RKO (cell line): ENCODE measurements at regions not wholly inside any gene's neighbourhood (a gene's known extent, or its start where the extent isn't known, plus 50 kb on each side); places are given as distances from the start of the nearest gene placed in this dataset.
A peak's percentile ranks its signal among the peaks of the same experiment; 100 is the strongest.

Experiments
- DNase-seq: peaks from one replicate; pipeline ENCODE4 v3.0.0-alpha.2; 2016; ENCODE audit warnings: low spot score

DNA sequence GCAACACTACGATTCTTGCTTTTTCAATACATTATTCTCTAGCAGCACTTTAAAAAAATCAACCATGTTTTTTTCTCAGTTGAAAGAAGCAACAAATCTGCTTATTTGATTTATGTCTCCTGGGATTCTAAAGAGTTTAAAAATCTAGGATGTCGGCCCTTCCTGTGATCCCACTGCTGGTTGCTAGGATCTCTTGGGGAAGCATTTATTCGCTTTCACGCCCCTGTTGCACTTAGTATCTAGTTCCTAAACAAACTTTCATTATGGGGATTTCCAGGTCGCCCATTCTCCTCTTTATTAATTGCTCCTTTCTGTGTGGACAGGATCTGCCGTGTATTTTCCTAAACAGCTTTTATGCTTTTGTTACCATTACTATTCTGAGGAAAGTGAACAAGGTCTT is 313.5 kb downstream of the AGTPBP1 start:
- no peak for DNase-seq

DNA sequence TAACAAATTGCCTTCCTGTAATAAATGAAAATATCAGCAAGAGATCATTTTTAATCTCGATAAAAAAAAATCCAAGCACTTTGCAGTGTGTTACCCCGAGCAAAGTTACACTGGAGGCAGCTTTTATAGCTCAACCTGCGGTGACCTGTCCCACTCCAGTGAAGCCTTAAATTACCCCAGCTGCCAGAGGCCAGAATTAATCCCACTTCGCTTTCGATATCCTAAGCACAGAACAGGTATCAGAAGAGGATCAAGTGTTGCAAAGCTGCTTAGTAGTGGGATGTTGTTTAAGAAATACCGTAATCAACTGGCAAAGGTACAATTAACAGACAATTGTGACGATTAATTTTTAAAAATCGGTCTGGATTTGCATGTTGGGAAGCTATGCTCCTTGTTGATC is 314.0 kb downstream of the AGTPBP1 start:
- no peak for DNase-seq

DNA sequence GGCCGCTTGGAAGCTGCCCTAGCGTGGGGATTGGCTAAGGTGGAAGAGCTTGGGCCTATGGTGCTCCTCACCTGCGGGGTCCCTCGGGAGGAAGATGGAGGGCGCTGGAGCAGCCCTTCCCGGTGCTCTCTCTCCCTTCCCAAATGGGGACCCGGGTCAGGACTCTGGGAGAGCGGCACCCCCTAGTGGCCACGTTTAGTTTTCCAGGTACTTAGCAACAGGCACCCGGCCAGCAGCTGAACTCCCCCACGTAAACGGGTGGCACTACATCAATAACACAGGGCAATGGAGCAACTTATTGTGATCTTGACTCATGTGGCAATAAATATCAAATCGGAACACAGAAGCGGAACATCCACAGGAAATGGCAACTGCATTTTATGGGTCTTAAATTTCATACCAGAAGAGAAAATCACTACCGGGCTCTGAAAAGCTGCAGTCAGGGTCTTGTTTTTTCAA is 316.6 kb downstream of the AGTPBP1 start:
- peak; percentile 64 for DNase-seq

DNA sequence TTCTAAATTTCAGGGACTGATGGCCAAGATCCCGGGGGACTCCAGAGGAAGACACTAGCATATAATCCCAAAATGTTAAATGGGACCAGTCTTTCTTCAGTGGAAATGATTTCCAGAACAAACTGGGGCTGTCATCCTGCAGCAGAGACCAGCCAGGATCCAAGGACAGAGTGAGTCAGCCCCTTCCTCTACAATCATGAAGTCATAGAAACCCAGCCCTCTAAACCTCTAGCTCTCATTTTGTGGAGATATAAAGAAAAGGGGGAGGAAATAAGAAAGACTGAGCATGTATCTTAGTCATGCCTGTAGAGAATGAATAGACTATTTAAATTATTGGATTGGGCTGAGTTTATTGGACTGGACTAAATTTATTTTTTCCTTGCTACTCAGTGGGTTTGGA is 318.3 kb downstream of the AGTPBP1 start:
- no peak for DNase-seq

DNA sequence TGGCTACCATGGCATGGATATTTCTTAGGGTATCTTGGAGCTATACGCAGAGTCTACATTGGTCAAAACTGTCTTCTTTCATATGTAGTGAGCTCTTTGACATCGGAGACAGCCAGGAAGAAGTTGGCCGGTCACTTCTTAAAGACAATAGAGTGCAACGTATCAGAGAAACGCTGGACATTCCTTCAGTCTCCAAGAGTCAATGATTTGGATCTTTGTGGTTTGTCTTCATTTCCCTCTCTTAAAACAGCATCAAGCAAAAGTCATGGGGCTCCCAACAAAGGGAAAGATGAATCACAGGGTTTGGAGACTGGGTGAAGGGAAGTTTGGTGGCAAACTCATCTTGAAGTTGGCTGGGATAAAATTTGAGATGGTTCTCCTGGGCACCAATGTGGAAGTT is 320.1 kb downstream of the AGTPBP1 start:
- DNase-seq = no peak

DNA sequence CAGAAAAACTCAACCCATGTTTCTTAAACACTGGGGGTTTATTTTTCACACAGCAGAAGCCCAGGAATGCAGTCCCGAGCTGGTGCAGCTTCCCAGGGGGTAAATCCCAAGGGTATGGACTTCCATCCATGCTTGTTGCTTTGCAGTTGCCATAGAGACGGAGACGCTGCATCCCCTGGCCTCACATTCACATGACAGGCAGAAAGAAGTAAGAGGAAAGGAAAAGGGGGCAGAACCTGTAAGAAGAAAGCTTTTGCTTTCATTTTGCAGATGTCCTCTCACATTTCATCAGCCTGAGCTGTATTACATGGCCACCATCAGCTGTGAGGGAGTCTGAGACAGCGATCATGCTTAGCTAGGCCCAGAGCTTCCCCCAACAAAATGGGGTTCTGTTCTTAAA is 321.0 kb downstream of the AGTPBP1 start:
- DNase-seq = no peak

DNA sequence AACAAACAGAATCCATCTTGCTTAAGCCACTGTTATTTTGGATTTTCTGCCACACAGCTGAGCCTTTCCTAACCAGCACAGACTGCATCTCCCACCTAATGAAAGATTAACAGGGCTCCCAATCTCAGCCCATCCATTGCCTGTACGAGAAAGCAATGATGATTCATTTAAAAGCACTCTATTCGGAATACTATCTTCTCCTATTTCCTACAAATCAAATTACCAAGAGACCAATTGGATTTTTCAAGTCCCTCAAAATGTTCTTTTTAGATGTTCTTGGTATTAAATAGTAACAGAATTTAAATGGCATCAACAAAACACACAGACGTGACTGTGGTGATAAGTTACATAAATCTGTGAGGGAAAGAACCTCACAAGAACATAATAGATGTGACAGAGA is 324.1 kb downstream of the AGTPBP1 start:
- no peak for DNase-seq

DNA sequence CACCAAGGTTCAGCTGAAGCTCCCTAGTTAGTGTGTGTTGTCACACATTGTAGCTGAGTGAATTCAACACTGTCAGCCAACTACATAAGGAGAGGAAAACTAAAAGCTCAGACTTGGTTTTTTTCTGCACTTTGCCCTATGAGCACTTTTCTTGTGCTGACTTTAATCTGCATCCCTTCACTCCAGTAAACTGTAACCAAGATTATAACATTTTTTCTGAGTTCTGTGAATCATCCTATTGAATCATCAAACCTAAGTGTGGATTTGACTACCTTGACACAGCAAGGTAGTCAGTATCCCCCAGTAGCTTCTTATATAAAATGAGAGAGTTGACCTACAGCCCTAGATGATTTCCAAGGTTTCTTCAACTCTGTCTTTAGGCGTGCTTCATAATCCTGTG is 325.0 kb downstream of the AGTPBP1 start:
- DNase-seq = no peak

DNA sequence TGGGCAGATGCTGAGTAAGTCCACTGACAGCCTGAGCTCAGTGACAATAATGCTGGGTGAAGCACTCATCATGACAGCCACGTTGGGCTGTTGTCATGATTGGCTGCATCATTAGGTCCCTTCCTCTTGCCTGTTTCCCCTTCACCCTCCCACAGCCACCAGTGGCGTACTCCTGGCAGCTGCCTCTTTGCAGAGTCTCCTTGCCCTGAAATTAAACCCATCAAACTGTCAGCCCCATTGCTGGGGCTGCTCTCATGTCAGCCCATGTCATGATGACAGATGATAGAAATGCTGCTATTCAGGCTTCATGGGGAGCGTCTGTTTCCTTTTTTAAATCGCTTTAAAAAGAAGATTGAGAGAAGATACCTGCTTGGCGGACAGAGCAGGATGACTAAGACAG is 327.4 kb downstream of the AGTPBP1 start:
- no peak for DNase-seq

DNA sequence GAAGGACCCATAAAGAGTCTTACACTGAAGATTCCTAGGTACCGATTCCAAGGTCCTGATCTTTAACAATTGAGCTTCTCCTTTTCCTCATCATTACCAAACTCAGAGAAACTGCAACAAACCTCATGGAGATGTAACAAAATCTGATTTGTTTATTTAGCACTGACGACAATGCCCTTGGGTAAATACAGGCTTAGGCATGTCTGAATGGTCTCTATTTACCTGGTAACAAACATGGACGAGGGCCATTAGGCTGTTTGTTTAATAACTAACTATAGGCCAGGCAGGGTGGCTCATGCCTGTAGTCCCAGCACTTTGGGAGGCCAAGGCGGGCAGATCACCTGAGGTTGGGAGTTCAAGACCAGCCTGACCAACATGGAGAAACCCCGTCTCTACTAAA is 333.3 kb downstream of the AGTPBP1 start:
- no peak for DNase-seq

DNA sequence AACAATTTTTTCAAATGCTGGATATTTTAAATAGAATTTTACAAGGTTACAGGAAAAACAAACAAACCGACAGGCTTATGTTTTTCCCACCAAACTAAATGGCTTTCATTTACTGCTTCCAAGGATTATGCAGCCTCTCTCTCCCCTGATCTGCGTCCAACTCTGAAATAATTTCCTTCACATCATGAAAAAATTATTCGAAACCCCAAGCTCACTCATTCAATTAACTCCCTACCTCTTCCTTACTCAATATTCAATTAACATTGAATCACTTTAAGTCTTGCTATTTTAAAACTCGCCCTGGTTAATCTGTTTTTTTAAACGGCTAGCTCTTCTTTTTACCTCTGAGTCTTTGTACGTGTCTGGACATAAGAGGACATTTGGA is 336.2 kb downstream of the AGTPBP1 start:
- DNase-seq = no peak

DNA sequence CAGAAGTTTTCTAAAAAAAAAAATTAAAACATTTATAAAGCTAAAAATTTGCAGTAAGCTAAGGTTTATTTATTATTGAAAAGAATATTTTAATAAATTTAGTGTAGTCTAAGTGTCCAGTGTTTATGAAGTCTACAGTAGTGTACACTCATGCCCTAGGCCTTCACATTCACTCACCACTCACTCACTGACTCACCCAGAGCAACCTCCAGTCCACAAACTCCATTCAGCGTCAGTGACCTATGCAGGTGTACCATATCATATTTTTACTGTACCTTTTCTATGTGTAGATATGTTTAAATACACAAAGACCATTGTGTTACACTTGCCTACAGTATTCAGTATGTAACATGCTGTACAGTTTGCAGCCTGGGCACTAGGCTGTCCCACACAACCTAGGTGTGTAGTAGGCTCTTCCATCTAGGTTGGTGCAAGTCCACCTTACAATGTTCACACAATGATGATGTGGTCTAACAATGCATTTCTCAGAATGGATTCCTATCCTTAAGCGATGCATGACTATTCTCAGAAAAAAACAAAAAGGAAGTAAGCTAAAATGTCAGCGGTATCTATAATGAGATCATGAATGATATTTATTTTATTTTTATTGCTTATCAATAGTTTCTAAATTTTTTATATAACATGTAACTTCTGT is 336.7 kb downstream of the AGTPBP1 start:
- DNase-seq = peak; percentile 26

DNA sequence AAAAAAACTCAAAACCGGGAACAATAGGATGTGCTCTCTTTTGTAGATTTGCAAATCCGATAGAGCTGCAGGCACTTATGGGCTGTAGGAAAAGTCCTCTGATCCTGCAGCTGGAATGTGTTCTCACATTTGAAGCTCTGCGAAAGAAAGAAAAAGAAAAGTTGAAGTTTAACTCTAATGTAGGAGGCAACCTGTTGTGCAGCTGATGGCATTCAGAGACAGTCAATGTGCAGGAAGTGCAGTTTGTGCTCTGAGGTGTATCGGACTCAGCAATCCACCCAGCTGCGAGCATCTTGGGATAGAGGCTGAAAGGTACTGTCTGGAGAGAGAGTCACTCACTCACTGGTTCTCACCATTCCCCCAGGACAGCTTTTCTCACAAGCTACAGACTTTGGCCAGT is 339.2 kb downstream of the AGTPBP1 start:
- no peak for DNase-seq

DNA sequence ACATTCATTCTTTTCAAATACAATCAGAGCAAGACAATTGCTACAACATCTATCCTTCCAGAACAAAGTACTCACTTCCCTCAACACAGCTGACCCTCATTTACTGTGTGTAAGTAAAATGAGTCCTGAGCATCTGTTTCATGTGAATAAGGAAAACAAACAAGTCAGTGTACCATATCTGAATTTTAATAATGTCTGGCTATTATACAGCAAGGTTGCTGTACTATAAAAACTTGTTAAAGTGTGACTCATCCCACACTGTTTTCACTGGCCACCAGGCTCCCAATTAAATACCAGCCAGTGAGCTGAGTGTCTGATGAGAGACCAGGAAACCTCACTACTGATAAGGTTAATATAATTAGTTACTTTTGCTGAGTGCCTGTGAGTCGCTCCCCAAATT is 339.8 kb downstream of the AGTPBP1 start:
- peak; percentile 20 for DNase-seq

DNA sequence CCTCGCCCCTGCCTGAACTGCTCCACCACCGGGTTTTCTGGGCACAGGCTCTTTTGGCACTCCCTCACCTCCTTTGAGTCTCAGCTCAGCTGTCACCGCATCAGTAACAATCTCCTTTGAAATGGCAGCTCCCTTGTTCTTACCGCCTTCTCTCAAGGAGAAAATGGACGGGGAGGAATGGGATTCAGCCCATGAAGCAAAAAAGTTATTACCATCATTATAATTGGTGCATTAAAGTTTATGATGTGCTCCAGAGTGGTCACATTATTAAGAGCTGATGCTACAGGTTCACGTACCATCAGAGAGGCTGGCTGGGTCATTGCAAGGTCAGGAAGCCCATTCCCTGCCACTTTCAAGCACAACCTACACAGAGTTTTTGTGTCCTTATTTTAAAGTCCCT is 344.7 kb downstream of the AGTPBP1 start:
- DNase-seq = no peak

DNA sequence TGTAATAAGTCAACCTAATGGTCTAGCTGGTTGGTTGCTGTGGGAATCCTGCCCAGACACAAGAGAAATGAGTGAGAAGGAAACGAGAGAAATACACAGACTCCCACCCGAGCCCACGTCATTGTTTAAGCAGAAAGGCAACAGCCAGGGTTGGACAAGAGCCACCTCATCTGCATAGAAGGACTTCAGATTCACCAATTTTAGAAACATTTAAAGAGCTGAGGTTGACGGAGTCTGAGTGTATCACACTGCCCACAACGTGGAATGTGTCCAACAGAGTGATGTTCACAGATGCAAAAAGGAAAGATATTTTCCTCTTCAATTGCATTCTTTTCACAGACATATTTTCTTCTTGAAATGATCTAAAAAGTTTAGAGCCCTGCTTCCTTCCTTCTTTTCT is 349.5 kb downstream of the AGTPBP1 start:
- DNase-seq = no peak

DNA sequence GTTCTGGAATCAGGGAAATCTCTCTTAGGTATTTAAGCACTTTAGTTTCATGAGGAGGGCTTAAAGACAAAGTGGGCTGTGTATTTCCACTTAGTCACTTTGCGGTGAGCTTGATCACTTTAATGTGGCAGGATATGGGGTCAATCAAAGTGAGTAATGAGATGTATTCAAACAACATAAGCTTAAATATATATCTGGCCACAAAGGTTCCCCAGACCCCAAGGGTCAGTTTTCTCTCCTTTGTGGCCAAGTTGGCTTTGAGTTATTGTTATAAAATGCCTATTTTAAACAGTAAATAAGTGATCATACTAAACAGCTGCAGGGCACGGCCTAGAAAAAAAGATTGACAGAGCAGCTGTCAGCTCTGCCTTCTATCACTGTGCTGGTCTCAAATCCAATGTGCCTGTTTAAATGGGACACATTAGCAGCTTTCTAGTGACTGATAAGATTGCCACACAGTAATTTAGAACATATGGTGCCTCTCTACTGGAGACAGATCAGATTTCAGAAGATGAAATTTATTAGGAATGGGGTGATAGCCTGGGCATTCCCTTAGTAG is 363.9 kb downstream of the AGTPBP1 start:
- peak; percentile 33 for DNase-seq

DNA sequence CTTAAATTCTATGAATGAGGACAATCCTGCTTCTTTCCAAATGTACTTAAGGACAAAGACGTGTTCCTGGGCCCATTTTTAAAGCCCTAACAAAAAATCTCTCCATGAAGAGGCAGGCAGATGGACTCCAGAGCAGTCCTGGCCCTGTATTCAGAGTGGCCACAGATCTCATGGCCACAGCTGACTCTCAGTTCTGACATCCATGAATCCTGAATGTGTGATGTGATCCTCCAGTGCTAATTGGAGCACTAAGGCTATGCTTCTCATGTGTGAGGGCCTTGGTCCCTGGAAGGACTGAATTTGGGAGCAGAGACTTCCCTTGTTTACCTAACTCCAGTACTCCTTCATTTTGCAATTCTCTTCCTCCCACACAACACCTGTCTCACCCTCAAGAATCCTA is 373.0 kb downstream of the AGTPBP1 start:
- no peak for DNase-seq

DNA sequence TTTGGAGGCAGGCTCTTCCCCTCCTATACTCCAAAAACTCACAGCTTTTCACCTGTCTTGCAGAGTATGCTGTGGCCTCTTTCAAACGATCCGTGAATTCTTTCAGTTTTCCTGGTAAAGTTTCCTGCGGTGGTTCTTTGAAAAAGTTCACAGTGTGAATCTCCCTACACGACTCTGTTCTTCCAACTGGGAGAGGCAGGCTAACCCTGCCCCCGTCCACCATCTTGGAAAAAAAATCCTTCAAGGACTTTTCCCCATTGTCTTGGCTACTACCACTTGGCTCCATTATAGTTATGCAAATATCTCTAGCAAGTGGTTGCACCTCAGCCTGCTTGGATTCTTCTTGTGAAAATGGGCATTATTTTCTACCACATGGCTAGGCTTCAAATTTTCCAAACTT is 382.6 kb downstream of the AGTPBP1 start:
- no peak for DNase-seq

DNA sequence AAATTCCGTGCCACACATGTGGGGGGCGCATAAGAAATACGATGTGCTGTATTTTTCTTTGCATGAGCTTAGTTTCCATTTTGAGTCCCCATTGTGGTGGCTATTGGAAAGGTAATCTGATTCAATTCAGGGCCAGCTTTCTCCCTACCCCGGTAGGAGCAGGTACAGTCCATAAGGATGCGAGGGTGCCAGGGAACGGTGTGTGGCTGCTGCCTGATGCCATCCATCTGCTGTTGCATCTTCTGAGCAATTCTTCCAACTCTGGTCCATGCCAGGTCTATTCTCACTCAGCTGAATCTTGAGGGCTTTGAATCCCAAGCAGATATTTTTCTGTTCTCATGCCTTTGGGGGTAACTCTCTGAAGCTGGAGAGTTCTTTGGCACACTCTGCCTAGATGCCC is 392.7 kb downstream of the AGTPBP1 start:
- no peak for DNase-seq

DNA sequence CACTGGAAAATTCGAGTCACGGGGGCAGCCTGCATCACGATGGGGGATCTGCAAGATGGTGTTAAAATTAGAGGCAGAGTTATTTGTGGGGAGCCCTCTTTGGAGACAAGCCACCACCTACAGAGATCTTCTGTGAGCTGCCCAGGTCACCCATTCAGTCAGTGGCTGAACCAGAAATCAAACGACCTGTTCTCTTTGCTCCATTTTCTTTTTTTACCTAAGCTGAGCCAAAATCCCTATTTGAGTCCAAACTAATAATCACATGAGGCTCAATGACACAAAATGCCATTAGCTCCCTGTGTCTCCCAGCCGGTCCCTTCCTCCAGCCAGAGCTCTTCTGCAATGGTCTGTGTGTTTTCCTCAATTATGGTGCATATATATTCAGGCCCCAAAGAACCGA is 394.2 kb downstream of the AGTPBP1 start:
- no peak for DNase-seq

DNA sequence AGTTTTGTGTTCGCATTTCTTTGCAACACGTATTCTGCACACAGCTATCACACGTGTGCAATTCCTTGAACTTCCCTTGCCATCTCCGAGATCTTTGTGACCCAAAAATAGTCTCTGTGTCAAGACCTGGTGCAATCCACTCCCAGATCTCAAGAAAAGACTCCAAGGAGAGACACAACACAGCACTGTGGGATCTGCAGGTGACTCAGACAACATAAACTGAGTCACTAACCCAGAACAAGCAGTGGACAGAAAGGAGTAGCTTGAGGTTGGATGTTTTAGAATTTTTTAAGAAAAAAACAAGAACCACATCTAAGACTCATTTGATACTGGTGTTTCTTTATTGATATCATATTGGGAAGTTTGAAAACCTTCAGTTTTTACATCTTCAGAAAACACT is 396.9 kb downstream of the AGTPBP1 start:
- peak; percentile 27 for DNase-seq

DNA sequence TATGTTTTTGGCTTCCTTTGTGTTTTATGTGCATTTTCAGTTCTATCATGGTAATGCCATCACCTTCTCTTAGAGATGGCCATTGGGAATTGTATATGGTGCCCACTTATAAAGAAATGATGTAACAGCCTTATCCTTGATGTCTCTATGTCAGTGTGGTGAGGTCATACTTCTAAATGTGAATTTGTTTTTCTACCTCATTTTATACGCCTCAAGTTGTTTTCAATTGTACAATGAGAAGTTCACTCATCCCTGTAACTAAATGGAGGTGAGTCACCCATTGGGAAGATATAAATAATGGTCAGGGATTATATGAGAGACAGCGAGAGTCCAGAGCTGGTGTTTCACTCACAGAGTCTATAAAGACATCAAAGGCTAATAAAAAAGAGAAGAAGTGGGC is 402.4 kb downstream of the AGTPBP1 start:
- no peak for DNase-seq

DNA sequence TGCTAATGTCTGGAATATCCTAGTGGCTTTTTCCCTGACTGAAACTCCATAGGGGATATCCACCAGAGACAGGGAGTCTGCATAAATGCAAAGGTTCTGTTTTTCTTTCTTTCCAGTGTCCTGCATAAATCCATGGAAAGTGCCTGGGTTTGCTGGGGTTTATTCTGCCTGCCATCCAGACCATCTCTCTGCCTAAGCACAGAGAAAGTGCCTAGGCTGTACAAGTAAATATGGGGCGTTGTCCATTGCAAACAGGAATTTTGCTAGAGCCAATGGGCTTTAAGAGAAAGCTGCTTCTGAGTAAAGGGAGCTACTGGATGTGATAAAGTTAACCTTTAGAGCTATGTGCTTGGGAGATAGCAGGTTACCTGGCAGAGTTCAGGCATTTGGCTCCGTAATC is 407.5 kb downstream of the AGTPBP1 start:
- DNase-seq = no peak
